HL-60 (cell line): ENCODE measurements at regions not wholly inside any gene's neighbourhood (a gene's known extent, or its start where the extent isn't known, plus 50 kb on each side); places are given as distances from the start of the nearest gene placed in this dataset.

ENCODE experiments used
- DNase-seq, 2 experiments: peaks; one replicate each; pipeline ENCODE4 v3.0.0-alpha.2; 2010 to 2020; ENCODE audit warnings: low read depth in 1 of 2, low spot score in 1 of 2
- H3K27ac ChIP-seq: fragments of 250-450 bp; sonication (Bioruptor Pico); replicated peaks from 2 replicates; pipeline ENCODE4 v1.5.1; 2020; ENCODE audit warnings: mild to moderate bottlenecking, moderate library complexity
- H3K27me3 ChIP-seq: fragments of 250-450 bp; sonication (Bioruptor Pico); 2 replicates; pipeline ENCODE4 v1.5.1; 2021; ENCODE audit warnings: mild to moderate bottlenecking, moderate library complexity; ENCODE audit not compliant: insufficient read depth, poor library complexity, severe bottlenecking
- H3K4me3 ChIP-seq: replicated peaks from 2 replicates; pipeline ENCODE4 v1.5.1; 2011; ENCODE audit warnings: mild to moderate bottlenecking, control low read depth, low read length; ENCODE audit not compliant: insufficient read depth
- GABPA ChIP-seq: IDR thresholded peaks from 2 replicates; pipeline ENCODE4 v1.6.1; 2012; ENCODE audit warnings: low read depth
- POLR2AphosphoS5 ChIP-seq: IDR thresholded peaks from 2 replicates; pipeline ENCODE4 v1.6.1; 2012; ENCODE audit warnings: low read depth
- SPI1 ChIP-seq: IDR thresholded peaks from 2 replicates; pipeline ENCODE4 v1.6.1; 2012; ENCODE audit warnings: low read depth, mild to moderate bottlenecking, borderline replicate concordance
- TF ChIP-seq, protein P1 (sequence below): IDR thresholded peaks from one replicate; pipeline ENCODE4 v1.5.1; 2011; ENCODE audit warnings: low read length, control low read depth, inconsistent platforms; ENCODE audit not compliant: insufficient read depth
- TF ChIP-seq, protein P2 (sequence below): IDR thresholded peaks from 2 replicates; pipeline ENCODE4 v1.6.1; 2012; ENCODE audit warnings: low read depth; ENCODE audit not compliant: insufficient replicate concordance

DNA sequence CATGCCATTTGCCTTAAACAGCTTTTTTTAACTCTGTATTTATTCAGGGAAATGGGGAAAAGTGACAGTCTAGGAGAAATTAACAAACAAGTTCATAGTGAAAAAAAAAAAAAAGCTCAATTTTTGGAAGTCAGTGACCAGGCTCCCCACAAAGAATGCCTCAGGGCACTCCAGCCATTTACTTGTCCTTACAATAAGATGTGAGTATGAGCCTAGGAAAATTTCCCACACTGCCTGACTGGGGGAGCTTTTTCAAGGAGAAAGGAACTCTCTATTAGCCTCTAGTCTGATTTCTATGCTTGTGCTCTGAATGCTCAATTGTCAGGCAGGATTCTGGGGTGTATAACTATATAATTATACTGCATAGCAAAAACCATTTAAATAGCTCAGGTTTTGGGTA lies 74.9 kb upstream of the NRBF2 start:
- Histone ChIP-seq H3K4me3 (no peak overlapping the region), H3K27ac (no peak overlapping the region), H3K27me3 (no peaks in the 10 kb centered on the region)
- TF ChIP-seq, protein P1, sequence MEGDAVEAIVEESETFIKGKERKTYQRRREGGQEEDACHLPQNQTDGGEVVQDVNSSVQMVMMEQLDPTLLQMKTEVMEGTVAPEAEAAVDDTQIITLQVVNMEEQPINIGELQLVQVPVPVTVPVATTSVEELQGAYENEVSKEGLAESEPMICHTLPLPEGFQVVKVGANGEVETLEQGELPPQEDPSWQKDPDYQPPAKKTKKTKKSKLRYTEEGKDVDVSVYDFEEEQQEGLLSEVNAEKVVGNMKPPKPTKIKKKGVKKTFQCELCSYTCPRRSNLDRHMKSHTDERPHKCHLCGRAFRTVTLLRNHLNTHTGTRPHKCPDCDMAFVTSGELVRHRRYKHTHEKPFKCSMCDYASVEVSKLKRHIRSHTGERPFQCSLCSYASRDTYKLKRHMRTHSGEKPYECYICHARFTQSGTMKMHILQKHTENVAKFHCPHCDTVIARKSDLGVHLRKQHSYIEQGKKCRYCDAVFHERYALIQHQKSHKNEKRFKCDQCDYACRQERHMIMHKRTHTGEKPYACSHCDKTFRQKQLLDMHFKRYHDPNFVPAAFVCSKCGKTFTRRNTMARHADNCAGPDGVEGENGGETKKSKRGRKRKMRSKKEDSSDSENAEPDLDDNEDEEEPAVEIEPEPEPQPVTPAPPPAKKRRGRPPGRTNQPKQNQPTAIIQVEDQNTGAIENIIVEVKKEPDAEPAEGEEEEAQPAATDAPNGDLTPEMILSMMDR, result no peak
- no peak for TF ChIP-seq POLR2AphosphoS5
- TF ChIP-seq, protein P2, sequence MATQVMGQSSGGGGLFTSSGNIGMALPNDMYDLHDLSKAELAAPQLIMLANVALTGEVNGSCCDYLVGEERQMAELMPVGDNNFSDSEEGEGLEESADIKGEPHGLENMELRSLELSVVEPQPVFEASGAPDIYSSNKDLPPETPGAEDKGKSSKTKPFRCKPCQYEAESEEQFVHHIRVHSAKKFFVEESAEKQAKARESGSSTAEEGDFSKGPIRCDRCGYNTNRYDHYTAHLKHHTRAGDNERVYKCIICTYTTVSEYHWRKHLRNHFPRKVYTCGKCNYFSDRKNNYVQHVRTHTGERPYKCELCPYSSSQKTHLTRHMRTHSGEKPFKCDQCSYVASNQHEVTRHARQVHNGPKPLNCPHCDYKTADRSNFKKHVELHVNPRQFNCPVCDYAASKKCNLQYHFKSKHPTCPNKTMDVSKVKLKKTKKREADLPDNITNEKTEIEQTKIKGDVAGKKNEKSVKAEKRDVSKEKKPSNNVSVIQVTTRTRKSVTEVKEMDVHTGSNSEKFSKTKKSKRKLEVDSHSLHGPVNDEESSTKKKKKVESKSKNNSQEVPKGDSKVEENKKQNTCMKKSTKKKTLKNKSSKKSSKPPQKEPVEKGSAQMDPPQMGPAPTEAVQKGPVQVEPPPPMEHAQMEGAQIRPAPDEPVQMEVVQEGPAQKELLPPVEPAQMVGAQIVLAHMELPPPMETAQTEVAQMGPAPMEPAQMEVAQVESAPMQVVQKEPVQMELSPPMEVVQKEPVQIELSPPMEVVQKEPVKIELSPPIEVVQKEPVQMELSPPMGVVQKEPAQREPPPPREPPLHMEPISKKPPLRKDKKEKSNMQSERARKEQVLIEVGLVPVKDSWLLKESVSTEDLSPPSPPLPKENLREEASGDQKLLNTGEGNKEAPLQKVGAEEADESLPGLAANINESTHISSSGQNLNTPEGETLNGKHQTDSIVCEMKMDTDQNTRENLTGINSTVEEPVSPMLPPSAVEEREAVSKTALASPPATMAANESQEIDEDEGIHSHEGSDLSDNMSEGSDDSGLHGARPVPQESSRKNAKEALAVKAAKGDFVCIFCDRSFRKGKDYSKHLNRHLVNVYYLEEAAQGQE, result no peak
- no peak for TF ChIP-seq GABPA
- TF ChIP-seq SPI1, result no peak
- DNase-seq, result no peak

DNA sequence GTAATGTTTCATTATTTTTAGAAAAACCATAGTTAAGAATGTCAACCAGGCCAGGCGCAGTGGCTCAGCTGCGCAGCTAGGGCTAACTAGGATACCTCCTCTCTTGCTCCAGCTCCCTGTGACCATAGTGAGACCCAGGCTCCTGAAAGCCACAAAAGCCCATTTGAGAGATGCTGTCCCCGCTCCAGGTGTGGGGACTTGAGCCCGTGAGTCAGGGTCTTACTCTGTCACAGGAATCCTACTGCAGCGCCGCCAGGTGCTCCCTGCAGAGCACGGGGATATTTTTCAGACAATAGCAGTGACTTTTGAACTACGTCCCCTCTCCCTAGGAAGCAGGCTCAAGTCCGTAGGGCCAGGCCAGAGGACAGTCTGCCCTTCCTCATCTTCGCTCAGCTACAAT lies 75.6 kb upstream of the NRBF2 start:
- no peak for DNase-seq
- TF ChIP-seq, protein P1, result no peak
- TF ChIP-seq, protein P2, result no peak
- no peak for TF ChIP-seq POLR2AphosphoS5
- no peak for TF ChIP-seq GABPA
- no peak for TF ChIP-seq SPI1
- H3K27me3 ChIP-seq, result no peaks in the 10 kb centered on the region
- no peak overlapping the region for H3K27ac ChIP-seq
- H3K4me3 ChIP-seq, result no peak overlapping the region

DNA sequence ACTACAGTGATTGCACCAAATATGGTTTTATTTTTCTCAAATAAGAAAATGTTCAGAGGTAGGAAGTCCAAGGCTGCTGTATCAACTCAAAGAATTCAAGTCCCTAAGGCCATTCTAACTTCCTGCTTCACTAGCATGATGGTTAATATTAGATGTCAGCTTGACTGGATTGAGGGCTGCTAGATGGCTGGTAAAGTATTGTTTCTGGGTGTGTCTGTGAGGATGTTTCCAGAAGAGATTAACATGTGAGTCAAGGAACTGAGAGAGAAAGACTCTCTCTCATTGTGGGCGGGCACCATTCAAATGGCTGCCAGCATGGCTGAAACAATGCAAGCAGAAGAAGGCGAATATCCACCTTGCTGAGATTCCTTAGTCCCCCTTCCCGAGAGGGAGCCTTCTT lies 77.4 kb upstream of the NRBF2 start:
- no peak overlapping the region for H3K4me3 ChIP-seq
- no peak overlapping the region for H3K27ac ChIP-seq
- no peaks in the 10 kb centered on the region for H3K27me3 ChIP-seq
- DNase-seq, result no peak
- TF ChIP-seq SPI1, result no peak
- TF ChIP-seq GABPA, result no peak
- no peak for TF ChIP-seq POLR2AphosphoS5
- TF ChIP-seq, protein P2, result no peak
- TF ChIP-seq, protein P1, result no peak
